Limb (tissue), 2 donors: ENCODE measurements at regions not wholly inside any gene's neighbourhood (a gene's known extent, or its start where the extent isn't known, plus 50 kb on each side); places are given as distances from the start of the nearest gene placed in this dataset.

ENCODE experiments used
- DNase-seq, 2 donors: peaks; one replicate each; pipeline ENCODE4 v3.0.0-alpha.2; 2016; ENCODE audit errors: extremely low spot score in 2 of 2

DNA sequence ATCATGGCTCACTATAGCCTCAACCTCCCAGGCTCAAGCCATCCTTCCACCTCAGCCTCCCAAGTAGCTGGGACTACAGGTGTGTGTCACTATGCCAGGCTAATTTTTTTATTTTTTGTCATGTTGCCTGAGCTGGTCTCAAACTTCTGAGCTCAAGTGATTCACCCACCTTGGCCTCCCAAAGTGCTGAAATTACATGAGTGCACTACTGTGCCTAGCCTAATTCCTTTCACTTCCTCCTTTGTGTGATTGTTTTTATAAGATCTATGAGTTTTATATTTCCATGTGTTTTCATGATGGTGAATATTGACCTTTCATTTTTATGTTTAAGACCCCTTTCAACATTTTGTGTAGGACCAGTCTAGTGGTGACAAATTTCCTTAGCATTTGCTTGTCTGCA lies 55.2 kb upstream of the IL12B start:
- DNase-seq = no peak

DNA sequence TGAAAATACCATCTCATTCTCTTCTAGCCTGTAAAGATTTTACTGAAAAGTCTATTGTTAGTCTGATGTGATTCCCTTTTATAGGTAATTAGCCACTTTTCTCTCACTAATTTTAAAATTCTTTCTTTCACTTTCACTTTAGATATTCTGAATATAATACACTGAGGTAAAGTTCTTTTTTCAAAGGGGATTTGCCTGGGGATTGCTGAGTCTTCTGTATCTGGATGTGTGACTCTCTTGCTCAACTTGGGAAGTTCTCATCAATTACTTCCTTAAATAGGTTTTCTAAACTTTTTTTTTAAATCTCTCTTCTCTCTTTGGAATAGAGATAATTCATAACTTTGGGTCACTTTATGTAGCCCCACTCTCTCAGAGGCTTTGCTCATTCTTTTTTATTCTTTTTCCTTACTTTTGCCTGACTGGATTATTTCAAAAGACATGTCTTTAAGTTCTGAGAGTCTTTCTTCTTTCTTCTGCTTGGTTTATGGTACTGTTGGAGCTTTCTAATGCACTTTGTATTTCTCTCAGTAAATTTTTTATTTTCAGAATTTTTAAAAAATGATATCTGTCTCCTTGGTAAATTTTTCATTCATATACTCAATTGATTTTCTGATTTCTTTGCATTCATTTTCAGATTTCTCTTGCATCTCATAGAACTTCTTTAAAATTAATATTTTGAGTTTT lies 55.9 kb upstream of the IL12B start:
- no peak for DNase-seq

DNA sequence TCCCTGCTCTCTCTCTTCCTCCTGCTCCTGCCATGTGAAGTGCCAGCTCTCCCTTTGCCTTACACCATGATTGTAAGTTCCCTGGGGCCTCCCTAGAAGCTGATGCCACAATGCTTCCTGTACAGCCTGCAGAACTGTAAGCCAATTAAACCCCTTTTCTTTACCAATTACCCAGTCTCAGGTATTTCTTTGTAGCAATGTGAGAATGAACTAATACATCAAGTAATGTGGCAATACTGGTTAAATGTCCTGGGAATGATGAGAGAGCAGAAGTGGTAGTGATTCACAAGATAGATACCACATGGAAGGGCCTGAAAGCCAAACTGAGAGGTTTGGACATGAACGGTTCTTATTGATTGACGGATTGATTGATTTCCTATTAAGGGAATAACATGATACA lies 62.6 kb upstream of the IL12B start:
- no peak for DNase-seq

DNA sequence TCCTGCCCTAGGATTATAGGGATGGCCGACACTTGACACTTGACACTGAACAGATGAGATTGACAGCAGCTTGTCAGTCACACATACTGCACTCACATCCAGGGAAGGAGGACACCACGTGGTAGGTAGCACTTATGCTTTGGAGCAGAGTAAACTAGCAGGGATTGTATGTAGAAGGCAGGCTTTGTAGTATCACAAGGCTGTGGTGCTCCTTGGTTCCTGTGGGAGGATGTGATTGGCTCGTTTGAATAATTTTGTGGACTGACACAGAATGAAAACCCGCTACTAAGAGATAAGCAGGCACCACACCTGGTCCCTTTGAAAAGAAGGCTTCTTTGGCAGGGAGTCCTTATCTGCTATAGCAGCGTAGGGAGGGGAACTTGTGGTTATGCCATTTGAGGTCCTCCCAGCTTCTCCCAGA lies 63.6 kb upstream of the IL12B start:
- DNase-seq = no peak

DNA sequence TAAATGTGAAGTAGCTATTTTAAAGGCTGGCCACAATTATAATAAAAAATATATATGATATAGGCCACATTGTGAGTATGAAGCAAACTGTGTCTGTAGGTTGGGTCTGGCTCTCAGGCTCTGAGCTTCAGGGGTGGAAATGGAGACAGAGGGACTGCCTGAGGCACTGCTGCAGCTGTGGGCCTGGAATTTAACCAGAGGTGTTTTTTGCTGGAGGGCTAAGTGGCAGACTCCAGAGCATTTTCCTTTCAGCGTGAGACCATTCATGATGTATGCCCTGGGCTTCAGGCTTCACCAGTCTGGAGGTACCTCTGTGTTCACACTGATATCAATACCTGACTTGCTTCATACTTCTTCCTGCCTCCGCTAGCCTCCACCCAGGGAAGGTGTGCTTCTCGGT lies 64.9 kb upstream of the IL12B start:
- no peak for DNase-seq

DNA sequence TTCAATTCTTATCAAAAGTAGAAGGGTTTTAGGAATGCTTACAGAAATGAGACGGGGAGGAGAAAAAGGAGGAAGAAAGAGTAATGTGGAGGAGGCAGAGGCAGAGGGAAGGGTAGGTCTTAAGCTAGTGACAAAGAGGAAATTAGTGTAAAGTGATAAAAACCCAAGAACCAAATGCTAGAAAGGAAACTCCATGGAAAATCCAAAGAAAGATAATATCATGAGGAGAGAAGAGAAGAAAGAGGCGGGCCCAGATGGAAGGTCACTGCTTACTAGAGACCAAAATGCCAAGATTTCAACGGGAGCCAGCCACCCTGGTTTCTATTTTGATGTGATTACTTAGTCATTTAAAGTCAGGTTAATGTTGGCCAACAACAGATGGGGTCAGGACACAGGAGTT lies 68.6 kb upstream of the IL12B start:
- no peak for DNase-seq

DNA sequence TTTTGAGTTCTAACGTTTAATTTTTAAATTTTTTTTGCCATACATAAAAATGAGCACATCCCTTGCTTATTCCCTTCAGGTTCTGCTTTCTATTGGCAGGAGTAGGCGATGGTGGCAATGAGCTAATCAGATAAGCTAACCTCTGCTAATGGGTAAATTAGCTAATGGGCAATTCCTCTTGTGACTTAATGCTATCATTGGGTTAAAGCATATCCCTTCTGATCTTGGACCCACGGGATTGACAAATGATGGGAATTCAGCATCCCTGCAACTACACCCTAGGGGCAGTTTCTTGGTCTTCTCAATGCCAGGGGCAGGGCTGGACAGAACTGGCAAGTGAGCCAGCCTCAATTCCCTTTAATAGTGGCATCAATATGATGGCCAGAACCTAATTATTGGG lies 70.2 kb upstream of the IL12B start:
- no peak for DNase-seq

DNA sequence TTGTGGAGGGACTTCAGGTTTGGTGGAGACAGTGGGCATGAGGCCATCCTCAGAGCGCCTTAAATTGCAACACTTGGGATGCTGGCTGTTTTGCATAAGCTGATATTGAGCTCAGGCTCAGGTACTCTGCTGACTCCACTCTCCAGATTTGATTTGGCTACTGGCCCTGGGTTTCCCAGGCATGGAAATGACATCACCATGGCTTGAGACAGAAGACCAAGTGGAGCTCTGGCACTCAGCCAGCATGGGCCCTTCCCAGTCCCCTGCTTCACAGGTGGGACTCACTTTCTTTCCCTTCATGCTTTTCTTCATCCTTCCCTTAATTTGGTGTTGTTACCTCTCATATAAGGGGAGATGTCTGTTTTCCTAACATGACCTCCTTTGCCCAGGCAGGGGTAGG lies 72.0 kb upstream of the IL12B start:
- DNase-seq = peak in 1 of 2 donors; percentile 34

DNA sequence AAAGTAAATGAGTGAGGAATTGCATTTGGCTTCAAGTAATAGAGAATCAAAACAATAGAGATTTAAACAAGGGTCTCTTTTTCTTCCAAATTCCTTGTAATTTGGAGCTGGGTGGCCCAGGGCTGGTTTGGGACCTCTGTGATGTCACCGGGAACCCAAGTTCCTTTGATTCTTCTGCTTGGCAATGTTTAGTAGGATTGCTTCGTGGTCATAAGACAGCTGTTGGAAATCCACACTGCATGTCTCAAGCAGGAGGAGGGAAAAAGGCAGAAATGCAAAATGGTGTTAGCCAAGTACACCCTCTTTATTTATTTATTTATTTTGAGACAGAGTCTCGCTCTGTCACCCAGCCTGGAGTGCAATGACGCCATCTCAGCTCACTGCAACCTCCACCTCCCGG lies 72.6 kb upstream of the IL12B start:
- DNase-seq = no peak

DNA sequence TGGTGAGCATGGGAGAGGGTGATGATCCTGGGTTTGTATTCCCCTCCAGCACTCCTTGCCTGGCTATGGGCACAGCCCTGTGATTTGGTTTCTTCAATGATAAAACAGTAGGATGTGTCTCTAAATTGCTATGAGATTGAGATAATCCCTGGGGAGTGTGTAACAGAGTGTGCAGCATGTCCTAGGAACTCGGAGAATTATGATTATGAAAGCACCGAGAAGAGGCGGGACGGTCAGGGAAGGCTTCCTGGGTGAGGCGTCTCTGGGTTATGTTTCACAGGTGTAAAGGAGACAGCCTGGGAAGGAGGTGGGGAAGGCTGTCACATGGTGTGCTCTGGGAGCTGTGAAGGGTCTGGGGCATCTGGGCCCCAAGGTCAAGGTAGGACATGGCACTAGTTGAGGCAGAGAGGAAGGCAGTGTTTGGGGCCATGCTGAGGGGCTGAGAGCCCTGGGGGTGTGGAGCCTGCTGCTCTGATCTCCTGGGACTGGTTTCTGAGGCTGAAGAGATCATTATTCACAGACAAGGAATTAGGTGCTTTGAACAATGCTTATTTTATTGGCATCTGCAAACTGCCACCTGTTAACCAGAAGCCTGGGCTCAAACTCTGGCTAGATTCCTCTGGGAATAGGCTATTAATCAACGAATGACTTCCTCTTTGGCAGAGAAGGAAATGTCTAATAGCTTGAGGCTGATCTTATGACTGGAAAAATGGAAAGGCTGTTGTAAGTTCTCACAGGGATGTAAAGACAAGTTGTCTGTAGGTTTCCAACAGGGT lies 73.8 kb upstream of the IL12B start:
- DNase-seq = peak in 1 of 2 donors; percentile 10

DNA sequence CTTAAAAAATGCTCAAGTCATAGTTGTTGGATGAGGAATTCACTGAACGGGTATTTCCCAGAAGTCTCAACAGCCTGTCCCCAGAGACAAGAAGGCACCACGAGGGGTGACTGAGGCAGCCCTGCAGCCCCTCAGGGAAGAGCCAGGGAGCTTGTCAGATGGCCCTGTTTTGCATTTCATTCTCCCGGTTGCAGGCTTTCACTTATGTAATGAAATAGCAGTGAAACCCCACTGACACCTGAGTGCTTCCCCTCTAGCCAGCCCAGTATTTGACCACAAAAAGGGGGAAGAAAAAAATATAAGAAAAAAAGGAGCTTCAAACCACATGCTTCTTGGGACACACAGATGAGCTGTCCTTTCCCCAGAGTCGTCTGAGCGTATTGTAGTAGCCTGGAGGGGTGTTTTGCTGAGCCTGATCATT lies 75.3 kb upstream of the IL12B start:
- DNase-seq = no peak

DNA sequence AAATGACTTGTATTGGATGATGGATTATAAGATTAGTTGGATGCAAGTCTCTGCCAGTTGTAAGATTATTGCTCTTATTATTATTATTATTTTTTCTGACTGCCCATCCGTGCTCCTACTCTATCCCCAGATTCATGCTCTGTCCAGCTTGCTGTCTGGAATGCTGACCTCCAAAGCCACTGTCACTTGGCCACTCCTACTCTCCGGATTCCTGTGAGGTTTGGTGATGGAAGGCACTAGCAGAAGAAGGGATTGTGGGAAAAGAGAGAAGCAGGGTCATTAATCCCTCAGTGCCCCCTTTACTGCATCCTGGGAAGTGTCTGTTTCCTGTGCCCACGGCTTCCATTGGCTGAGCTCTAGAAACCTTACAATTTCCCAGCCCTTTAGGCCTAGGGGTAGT lies 76.3 kb upstream of the IL12B start:
- DNase-seq = no peak

DNA sequence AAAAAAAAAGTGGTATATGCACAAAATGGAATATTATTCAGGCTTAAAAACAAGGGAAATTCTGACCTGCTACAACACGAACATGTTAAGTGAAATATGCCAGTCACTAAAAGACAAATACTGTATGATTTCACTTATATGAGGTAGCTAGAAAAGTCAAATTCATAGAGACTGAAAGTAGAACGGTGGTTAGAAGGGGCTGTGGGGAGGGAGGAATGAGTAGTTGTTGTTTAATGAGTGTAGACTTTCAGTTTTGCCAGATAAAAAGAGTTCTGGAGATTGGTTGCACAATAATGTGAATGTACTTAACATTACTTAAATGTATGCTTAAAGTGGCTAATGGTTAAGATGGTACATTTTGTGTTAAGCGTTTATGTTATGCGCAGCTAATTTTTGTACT lies 79.5 kb upstream of the IL12B start:
- no peak for DNase-seq

DNA sequence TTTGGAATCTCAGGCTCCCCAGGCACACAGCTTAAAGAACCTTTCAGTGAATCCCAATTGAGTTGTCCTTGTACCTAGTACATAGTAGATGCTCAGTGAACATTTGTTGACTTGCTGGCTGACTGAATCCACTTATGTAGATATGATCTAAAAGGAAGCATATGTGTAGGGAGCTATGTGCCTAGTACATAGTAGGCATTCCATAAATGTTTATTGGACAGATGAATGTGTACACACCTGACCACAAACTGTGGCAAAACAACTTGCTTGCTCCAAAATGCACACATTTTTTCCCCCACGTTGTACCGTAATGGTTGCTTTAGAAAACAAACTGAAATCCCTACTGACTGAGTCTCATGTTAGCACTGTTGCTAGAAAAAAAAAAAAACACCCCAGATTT lies 80.2 kb upstream of the IL12B start:
- no peak for DNase-seq

DNA sequence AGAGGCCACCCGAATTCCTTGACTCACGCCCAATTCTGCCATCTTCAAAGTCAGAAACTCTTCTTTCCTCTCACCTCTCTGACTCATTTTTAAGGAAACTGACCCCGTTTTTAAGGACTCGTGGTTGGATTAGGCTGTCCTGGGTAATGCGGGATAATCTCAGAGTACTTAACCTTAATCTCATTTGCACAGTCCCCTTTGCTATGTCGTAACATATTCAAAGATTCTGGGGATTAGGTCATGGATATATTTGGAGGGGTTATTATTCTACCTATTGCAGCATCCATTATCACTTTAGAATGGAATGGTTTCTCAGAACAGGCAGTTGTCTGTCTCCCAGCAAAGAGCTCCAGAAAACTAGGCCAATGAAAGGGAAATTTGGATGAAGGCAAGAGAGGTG lies 80.8 kb upstream of the IL12B start:
- DNase-seq = no peak

DNA sequence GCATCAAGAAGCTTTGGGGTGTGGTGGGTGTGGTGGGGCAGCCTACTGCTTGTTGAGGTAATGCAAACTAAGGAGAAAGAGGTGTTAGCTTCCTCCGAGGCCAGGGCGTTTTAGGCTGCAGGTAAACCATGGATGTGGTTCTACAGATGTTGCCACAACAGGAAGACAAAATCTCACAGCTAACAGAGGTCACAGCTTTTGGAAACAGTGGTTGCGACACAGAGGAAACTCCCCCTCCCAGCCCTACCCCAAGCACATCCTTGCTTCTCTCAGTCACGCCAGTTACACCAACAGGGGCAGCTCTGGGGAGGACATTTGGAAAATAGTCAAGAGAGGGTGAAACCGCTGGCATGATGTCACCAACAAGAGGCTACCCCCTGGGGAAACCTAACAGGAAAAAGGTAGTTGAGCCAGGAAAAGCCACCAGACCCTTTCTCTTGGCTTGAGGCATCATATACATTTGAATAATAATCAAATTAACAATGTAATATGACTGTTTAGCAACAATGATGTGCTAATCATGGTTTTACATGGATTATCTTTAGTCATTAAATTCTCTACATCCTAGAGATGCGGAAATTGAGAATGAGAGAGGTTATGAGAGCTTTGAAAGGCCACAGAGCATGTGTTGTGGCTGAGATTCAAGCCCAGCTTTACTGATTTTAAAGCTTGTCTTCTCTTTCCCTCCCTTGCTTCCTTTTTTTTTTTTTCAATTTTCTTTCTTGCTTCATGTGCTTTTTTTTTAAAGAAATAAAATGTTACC lies 82.2 kb upstream of the IL12B start:
- DNase-seq = no peak

DNA sequence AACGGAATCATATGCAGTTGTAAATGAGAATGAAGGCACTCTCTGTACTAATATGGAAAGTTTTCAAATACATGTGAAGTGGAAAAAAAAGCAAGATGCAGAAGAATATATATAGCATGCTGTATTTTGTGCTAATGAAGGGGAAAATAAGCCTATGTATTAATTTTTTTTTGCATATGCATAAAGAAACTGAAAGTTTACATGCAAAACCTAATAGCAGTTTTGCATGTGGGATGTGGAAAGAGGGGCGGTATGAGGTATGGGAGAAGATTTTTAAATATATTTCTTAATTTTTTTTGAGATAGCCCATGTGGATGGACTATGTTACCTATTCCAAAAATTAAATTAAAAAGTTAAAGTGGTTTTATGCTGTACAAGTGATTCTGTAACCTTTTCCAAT lies 83.7 kb upstream of the IL12B start:
- no peak for DNase-seq

DNA sequence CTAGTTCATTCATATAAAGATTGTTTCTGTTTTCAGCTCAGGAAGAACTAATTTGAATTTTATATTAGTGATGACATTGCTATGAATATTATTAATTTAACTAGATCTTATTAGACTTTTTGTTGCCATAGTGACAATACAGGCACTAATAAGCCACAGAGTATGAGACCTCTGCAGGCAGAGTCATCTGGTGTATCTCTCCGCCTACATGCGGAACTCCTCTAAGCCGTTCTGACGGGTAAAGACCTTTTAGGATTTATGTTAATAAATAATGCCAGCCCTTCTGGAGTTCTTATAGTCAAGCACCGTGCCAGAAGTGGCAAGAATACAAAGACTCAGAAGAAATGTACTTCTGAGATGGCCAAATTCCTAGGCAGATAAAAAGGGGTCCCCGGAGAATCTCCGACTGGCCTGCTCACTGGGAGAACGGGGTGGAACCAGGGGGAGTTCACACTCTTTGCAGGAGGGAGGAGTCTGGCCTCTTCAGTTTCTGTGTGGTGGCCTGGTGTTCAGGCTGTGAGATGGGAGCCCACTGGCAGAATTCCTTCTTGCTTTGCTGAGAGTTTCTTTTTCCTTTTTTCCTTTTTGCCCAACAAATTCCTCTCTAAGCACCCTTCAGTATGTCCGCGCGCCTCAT lies 85.1 kb upstream of the IL12B start:
- no peak for DNase-seq

DNA sequence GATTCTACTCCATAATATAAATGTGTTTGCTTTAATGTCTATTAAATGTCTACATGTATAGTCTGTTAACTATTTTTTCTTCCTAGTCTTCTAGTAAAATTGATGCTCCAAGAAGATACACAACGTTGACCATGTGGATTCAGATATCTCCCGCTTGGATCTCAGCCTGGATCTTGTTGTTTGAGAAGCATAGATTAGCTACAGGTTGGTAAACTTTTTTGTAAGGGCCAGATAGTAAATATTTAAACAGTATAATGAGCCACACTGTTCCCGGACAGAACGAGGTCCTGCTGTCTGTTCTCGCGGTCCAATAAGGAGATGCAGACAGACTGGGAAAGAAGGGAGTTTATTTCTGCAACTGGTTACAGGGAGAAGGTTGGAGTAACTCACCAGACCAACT lies 86.2 kb upstream of the IL12B start:
- DNase-seq = no peak

DNA sequence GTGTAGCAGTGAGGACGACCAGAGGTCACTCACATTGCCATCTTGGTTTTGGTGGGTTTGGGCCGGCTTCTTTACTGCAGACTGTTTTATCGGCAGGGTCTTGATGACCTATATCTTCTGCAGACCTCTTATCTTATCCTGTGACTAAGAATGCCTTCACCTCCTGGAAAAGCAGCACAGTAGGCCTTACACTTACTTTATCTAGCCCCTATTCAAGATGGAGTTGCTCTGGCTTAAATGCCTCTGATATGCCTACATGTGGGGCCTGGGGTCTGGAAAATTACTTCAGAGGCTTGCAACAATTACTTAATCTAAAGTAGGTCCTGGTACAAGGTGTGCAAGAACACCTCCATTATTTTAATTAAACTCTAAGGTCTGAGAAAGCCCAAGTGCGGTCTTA lies 86.9 kb upstream of the IL12B start:
- no peak for DNase-seq

DNA sequence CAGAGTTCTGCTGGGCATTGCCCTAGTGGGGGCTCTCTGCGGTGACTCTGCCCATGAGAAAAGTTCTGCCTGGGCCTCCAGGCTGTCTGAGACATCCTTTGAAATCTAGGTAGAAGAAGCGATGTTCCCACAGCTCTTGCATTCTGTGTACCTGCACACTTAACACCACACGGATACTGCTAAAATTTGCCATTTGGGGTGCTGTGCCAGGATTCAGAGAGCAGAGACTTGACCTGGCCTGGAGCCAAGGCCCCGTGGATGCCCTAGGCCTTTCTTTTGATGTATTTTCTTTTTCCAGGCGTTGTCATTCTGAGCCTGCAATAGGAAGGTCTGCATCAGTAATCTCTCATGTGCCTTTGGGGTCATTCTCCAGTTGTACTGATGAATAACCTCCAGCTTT lies 89.3 kb upstream of the IL12B start:
- no peak for DNase-seq

DNA sequence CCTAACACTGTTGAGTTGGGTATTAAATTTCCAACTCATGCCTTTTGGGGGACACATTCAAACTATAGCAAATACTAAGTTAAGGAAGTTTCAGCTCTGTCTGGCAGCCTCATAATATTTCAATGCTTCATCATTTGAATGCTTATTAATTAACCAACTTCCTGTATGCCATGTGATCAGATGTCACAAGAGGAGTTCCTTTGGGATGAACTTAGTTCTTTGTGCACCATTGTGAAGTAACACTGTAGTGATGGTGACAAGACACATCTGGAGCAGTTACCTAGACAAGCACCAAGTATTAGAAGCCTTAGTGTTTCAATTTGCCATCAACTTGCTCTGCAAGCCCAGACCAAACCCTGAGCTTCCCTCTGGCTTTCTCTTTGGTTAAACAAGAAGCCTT lies 90.7 kb upstream of the IL12B start:
- DNase-seq = no peak
